ENCODE measurements at regions not wholly inside any gene's neighbourhood (a gene's known extent, or its start where the extent isn't known, plus 50 kb on each side); places are given as distances from the start of the nearest gene placed in this dataset.

- Histone ChIP-seq H3K27me3 (replicated peaks in 1 of 4; ENCODE audit: control extremely low read depth in 1 of 4, control insufficient read depth in 3 of 4, insufficient read depth in 4 of 4, low read length in 3 of 4) (peaks cover 0 to 5% (median 0%) of the 10 kb centered on the region in 4 experiments), H2AFZ (ENCODE audit: insufficient read depth, low read depth, low read length, poor library complexity, severe bottlenecking) (no peak overlapping the region), H3K4me1 (ENCODE audit: control insufficient read depth in 2 of 2, insufficient read depth in 2 of 2, low read length in 2 of 2) (no peaks in the 10 kb centered on the region), H3K4me3 (ENCODE audit: control extremely low read depth in 1 of 5, extremely low read depth in 1 of 5, insufficient read depth in 1 of 5, low read depth in 2 of 5, low read length in 4 of 5) (no peak overlapping the region), H3K9me3 (ENCODE audit: control extremely low read depth in 1 of 3, control insufficient read depth in 2 of 3, insufficient read depth in 1 of 3, low read length in 2 of 3) (no peaks in the 10 kb centered on the region), H4K20me1 (ENCODE audit: control insufficient read depth, insufficient read depth, low read length, poor library complexity, severe bottlenecking) (no peaks in the 10 kb centered on the region), H3K4me2 (replicated peaks; ENCODE audit: low read depth, low read length, poor library complexity, severe bottlenecking) (no peak overlapping the region), H3K79me2 (ENCODE audit: control insufficient read depth, insufficient read depth, low read length) (no peaks in the 10 kb centered on the region), H3K27ac (ENCODE audit: low read length in 2 of 2) (no peak overlapping the region), H3K9ac (ENCODE audit: low read length) (no peak overlapping the region), H3K36me3 (replicated peaks in 1 of 2; ENCODE audit: control extremely low read depth in 1 of 2, control insufficient read depth in 1 of 2, extremely low read depth in 1 of 2, insufficient read depth in 2 of 2, low read length in 1 of 2) (no peaks in the 10 kb centered on the region)
- Mint-ChIP-seq H3K4me3 (no peak overlapping the region), H3K4me1 (no peaks in the 10 kb centered on the region), H3K27ac (no peak overlapping the region), H3K27me3 (peaks cover 7% of the 10 kb centered on the region), H3K9me3 (ENCODE audit: insufficient read depth) (no peaks in the 10 kb centered on the region)
- ATAC-seq (ENCODE audit: low read depth) (no peak), DNase-seq (no peak)
- ChIA-PET POLR2A (no interaction called here), CTCF (interaction anchor here (0.8 kb wide), 1 partner anchor 10 kb away, joined by 3 read pairs; no protein-coding TSS in a partner anchor)
- intact Hi-C loops (cut with micrococcal nuclease) = loop anchor here (10.0 kb wide), 1 partner anchor 606 kb away; no protein-coding TSS in a partner anchor
- 86% methylated on average over 1 of the region's 2 CpGs for WGBS (ENCODE audit: insufficient coverage)
- no peak for TF ChIP-seq EZH2 (IDR thresholded peaks at IDR 0.05; ENCODE audit: borderline replicate concordance, insufficient read depth, low read depth, low read length, poor library complexity, severe bottlenecking)
Observed at GRCh38 chr2:157191186-157191585, 66.3 kb upstream of the GALNT5 start.

DNA sequence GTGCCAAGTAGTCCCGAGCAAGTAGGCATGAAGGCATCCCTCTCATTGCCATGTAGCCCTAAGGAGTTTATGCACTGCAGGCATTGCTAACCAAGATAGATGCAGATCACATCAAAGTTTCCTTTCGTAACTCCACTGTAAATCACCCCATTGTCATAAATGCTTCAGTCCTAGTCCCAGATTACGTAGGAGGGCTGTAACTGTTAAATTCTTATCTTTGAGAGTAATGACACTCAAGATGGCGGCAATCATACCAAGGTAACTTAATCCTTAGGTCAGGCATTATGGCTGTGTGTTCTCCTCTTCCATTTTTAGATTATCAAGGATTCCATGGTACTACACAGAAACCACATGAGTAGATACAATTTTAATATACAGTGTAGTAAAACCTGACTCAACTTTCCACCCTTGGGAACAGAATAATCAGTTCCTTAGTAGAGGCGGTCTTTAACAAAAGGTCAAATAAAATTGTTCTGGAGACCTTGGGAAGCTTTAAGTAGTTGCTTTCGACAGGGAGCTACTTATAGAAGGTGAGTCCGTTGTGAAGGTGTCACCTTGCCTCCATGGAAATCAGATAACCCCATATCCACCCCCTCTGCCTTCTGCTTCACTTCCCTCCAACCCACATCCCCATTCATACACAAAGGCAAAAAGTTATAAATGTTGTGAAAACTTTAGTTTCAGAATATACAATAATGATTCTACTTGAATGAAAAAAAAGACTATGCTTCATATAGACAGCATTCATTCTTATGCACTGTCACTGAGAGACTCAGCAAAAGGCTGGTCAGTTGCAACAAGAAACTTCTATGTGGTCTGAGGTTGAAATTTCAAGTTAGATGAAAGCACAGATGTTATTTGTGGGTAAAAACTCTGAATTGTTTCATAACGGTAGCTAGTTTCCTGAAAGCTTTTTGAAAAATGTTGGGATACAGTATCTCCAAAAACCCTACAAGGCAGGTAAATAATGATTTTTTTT lies 64.8 kb upstream of the GALNT5 start:
- no peak for DNase-seq
- Histone ChIP-seq H3K9ac (ENCODE audit: low read length) (no peak overlapping the region), H3K27ac (ENCODE audit: low read length in 2 of 2) (no peak overlapping the region), H3K4me2 (replicated peaks; ENCODE audit: low read depth, low read length, poor library complexity, severe bottlenecking) (no peak overlapping the region), H3K4me3 (ENCODE audit: control extremely low read depth in 1 of 5, extremely low read depth in 1 of 5, insufficient read depth in 1 of 5, low read depth in 2 of 5, low read length in 4 of 5) (no peak overlapping the region), H3K4me1 (ENCODE audit: control insufficient read depth in 2 of 2, insufficient read depth in 2 of 2, low read length in 2 of 2) (no peaks in the 10 kb centered on the region), H2AFZ (ENCODE audit: insufficient read depth, low read depth, low read length, poor library complexity, severe bottlenecking) (no peak overlapping the region), H3K79me2 (ENCODE audit: control insufficient read depth, insufficient read depth, low read length) (no peaks in the 10 kb centered on the region), H3K27me3 (replicated peaks in 1 of 4; ENCODE audit: control extremely low read depth in 1 of 4, control insufficient read depth in 3 of 4, insufficient read depth in 4 of 4, low read length in 3 of 4) (no peaks in the 10 kb centered on the region), H4K20me1 (ENCODE audit: control insufficient read depth, insufficient read depth, low read length, poor library complexity, severe bottlenecking) (no peaks in the 10 kb centered on the region), H3K36me3 (replicated peaks in 1 of 2; ENCODE audit: control extremely low read depth in 1 of 2, control insufficient read depth in 1 of 2, extremely low read depth in 1 of 2, insufficient read depth in 2 of 2, low read length in 1 of 2) (no peaks in the 10 kb centered on the region), H3K9me3 (ENCODE audit: control extremely low read depth in 1 of 3, control insufficient read depth in 2 of 3, insufficient read depth in 1 of 3, low read length in 2 of 3) (no peaks in the 10 kb centered on the region)
- TF ChIP-seq EZH2 (IDR thresholded peaks at IDR 0.05; ENCODE audit: borderline replicate concordance, insufficient read depth, low read depth, low read length, poor library complexity, severe bottlenecking) = no peak
- TF ChIP-seq, protein P1, sequence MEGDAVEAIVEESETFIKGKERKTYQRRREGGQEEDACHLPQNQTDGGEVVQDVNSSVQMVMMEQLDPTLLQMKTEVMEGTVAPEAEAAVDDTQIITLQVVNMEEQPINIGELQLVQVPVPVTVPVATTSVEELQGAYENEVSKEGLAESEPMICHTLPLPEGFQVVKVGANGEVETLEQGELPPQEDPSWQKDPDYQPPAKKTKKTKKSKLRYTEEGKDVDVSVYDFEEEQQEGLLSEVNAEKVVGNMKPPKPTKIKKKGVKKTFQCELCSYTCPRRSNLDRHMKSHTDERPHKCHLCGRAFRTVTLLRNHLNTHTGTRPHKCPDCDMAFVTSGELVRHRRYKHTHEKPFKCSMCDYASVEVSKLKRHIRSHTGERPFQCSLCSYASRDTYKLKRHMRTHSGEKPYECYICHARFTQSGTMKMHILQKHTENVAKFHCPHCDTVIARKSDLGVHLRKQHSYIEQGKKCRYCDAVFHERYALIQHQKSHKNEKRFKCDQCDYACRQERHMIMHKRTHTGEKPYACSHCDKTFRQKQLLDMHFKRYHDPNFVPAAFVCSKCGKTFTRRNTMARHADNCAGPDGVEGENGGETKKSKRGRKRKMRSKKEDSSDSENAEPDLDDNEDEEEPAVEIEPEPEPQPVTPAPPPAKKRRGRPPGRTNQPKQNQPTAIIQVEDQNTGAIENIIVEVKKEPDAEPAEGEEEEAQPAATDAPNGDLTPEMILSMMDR (IDR thresholded peaks at IDR 0.05) = no peak
- Mint-ChIP-seq H3K4me1 (no peaks in the 10 kb centered on the region), H3K27me3 (peaks cover 3% of the 10 kb centered on the region), H3K9me3 (ENCODE audit: insufficient read depth) (no peaks in the 10 kb centered on the region), H3K4me3 (no peak overlapping the region), H3K27ac (no peak overlapping the region)
- WGBS (ENCODE audit: insufficient coverage) = 80% methylated on average over 2 of the region's 8 CpGs
- intact Hi-C loops (cut with micrococcal nuclease) = loop anchor here (10.0 kb wide), 1 partner anchor 608 kb away; no protein-coding TSS in a partner anchor
- ChIA-PET CTCF (interaction anchor here (0.9 to 1.7 kb wide), 7 partner anchors 11 to 1824 kb away, joined by 3 to 11 read pairs (median 4); no protein-coding TSS in a partner anchor), POLR2A (no interaction called here)
- ATAC-seq (ENCODE audit: low read depth) = no peak

All from B cell (primary cell).